ENCODE measurements at regions not wholly inside any gene's neighbourhood (a gene's known extent, or its start where the extent isn't known, plus 50 kb on each side); places are given as distances from the start of the nearest gene placed in this dataset.

DNA sequence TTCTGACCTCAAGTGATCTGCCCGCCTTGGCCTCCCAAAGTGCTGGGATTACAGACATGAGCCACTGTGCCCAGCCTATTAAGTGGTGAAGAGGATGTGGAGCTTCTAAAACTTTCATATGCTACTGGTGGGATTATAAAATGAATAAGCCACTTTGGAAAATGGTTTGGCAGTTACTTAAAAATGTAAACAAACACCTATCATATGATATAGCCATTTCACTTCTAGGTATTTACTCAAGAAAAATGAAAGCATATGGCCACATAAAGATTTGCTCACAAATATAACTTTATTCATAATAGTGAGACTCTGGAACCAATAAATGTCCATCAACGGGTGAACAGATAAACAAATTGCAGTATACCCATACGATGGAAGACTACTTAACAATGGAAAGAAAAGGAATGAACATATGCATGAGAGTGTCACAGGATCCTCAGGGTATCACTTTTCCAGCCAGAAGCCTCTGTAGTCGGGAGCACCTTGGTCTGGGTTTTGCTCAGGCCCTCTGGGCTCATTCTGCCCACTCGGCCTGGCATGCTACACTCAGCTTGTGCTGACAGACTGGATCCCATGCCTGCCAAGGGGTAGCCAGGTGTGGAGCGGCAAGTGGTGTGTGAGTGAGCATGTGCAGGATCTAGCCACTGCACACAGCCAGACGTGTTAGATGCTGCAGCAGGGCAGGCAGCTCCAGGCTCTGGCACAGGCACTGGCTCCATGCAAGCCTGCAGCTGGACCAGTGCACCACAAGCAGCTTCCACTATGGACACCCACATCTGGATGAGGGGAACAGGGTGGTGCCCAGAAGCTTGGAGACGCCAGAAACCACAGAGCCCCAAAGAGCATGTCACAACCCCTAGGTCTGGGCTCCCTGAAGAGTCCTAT lies 213.2 kb upstream of the DIO3 start:
- TF ChIP-seq, protein P1, sequence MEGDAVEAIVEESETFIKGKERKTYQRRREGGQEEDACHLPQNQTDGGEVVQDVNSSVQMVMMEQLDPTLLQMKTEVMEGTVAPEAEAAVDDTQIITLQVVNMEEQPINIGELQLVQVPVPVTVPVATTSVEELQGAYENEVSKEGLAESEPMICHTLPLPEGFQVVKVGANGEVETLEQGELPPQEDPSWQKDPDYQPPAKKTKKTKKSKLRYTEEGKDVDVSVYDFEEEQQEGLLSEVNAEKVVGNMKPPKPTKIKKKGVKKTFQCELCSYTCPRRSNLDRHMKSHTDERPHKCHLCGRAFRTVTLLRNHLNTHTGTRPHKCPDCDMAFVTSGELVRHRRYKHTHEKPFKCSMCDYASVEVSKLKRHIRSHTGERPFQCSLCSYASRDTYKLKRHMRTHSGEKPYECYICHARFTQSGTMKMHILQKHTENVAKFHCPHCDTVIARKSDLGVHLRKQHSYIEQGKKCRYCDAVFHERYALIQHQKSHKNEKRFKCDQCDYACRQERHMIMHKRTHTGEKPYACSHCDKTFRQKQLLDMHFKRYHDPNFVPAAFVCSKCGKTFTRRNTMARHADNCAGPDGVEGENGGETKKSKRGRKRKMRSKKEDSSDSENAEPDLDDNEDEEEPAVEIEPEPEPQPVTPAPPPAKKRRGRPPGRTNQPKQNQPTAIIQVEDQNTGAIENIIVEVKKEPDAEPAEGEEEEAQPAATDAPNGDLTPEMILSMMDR (conservative IDR thresholded peaks at IDR 0.05; ENCODE audit: low read depth, low read length) = no peak
- no peak overlapping the region for H3K4me3 ChIP-seq (ENCODE audit: low read depth, low read length)
- DNase-seq (ENCODE audit: low read depth) = no peak

DNA sequence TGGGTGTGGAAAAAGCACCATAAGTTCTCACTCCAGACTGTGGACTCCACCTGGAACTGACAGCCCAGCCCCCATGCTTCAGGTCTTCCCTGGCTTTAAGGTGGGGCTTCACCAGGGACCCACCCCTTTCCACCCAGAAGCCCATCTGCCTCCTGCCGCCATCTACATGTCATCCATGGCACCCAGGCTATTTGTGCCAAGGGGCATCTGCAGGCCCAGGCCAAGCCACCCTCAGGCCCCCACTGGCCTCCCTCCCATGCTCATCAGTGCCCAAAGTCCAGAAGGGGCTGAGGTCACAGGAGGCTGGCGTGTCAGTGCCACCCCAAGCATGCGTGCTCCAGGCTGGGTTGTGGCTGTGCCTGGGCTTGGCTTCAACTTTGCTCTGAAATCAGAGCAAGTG lies 212.2 kb upstream of the DIO3 start:
- TF ChIP-seq, protein P1 (conservative IDR thresholded peaks at IDR 0.05; ENCODE audit: low read depth, low read length) = no peak
- DNase-seq (ENCODE audit: low read depth) = no peak
- no peak overlapping the region for H3K4me3 ChIP-seq (ENCODE audit: low read depth, low read length)

DNA sequence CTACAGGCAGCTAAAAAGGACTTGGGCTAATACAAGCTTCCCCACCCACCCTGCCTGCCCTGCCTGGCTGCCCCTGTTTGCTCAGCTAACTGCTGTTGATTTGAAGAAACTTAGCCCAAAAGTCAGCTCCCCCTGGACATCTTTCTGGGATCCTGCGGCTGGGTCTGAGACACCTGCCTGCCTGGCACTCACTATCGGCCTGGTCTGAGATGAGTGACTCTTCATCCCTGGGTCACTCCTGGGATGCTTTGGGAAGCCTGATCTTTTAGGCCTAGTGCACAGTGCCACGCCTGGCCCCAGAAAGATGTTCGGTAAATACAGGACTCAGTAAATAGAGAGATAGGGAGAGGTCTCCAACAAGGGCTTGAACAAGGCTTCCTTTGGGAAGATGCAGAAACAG lies 211.3 kb upstream of the DIO3 start:
- no peak overlapping the region for H3K4me3 ChIP-seq (ENCODE audit: low read depth, low read length)
- TF ChIP-seq, protein P1 (conservative IDR thresholded peaks at IDR 0.05; ENCODE audit: low read depth, low read length) = no peak
- DNase-seq (ENCODE audit: low read depth) = no peak

DNA sequence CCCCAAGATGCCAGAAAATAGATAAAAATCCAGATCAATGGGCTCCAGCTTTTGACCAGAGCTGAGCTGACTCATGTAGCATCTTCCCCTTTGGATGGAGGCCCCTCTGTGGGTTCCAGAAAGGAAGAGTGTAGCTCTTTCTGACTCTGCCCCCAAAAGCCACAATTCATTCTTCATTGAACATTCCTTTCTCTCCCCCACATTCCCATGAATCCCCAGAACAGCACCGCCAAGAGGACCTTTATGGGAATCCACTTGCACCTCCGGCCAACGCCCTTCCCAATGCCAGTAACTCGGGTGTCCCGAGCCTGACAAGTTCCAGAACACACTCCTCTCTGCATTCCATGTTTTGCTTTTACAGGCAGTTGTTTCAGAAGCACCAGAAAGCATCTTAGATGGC lies 210.6 kb upstream of the DIO3 start:
- no peak for DNase-seq (ENCODE audit: low read depth)
- TF ChIP-seq, protein P1 (conservative IDR thresholded peaks at IDR 0.05; ENCODE audit: low read depth, low read length) = no peak
- no peak overlapping the region for H3K4me3 ChIP-seq (ENCODE audit: low read depth, low read length)

DNA sequence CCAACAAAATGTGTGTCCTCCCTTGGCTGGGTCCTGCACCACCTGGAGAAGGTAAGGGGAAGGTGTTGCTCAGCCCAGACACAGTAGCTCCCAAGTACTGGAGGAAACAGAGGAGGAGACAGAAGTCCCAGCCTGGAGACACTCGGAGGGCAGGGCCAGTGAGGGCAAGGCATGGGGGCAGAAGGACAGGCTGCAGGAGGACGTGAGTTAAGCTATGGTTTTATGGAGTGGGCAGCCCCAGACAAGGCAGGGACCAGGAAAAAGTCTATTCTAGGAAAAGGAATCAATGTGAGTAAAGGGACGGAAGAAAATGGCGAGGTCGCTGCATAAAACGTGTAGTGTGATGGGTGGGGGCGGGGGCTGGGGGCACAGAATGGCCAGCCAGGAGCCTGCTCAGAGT lies 210.1 kb upstream of the DIO3 start:
- DNase-seq (ENCODE audit: low read depth) = no peak
- H3K4me3 ChIP-seq (ENCODE audit: low read depth, low read length) = no peak overlapping the region
- TF ChIP-seq, protein P1 (conservative IDR thresholded peaks at IDR 0.05; ENCODE audit: low read depth, low read length) = no peak

DNA sequence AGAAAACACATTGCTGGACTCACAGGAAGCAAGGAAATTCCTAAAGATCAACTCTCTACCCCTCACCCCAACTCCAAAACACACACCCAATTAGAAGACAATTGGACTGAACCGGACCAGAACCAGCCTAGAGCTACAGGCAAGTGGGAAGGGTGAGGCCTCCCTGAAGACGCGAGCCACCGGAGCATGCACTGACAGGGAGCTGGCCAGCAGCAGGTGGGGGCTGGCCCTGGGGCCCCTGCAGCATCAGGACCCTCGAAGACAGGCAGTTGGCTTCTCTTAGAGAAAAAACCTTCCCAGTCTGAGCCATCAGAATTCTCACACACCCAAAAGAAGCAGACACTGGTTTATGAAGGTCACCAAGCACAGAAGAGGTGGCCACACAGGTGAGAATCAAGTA lies 209.5 kb upstream of the DIO3 start:
- no peak overlapping the region for H3K4me3 ChIP-seq (ENCODE audit: low read depth, low read length)
- no peak for DNase-seq (ENCODE audit: low read depth)
- TF ChIP-seq, protein P1 (conservative IDR thresholded peaks at IDR 0.05; ENCODE audit: low read depth, low read length) = no peak

DNA sequence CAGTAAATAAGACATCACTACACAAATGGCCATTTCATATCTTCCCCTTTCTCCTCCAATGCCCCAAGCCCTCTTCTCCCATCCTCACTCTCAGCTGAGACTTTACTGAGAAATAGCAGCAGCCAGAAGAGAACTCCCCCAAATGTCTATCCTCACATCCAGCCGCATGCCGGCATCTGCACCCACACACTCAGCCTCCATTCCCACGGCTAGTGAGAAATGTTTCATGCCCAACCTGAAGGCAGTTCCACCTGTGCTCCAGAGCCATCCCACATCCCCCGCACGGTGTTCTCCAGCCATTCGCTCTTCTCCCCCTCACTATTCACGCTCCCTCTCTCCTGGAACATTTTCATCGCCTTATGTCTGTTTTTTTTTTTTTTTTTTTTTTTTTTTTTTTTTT lies 208.7 kb upstream of the DIO3 start:
- TF ChIP-seq, protein P1 (conservative IDR thresholded peaks at IDR 0.05; ENCODE audit: low read depth, low read length) = no peak
- no peak for DNase-seq (ENCODE audit: low read depth)
- no peak overlapping the region for H3K4me3 ChIP-seq (ENCODE audit: low read depth, low read length)

Data from choroid plexus epithelial cell (primary cell).